Liver (tissue), 8 donors: ENCODE measurements at regions not wholly inside any gene's neighbourhood (a gene's known extent, or its start where the extent isn't known, plus 50 kb on each side); places are given as distances from the start of the nearest gene placed in this dataset.

Experiments
- DNase-seq: peaks from one replicate; pipeline ENCODE4 v3.0.0-alpha.2; 2017; ENCODE audit warnings: low spot score
- H3K27ac ChIP-seq, 2 donors: one replicate each; pipeline ENCODE4 v1.7.0; 2013; ENCODE audit warnings: inconsistent platforms in 2 of 2, low read length in 2 of 2, control low read depth in 1 of 2, low read depth in 1 of 2, mild to moderate bottlenecking in 1 of 2
- H3K27me3 ChIP-seq, 4 donors: one replicate each; pipeline versions ENCODE4 v1.6.1 to v1.7.0; 2013; ENCODE audit warnings: low read length in 3 of 4, inconsistent platforms in 1 of 4, mild to moderate bottlenecking in 1 of 4, moderate library complexity in 1 of 4; ENCODE audit not compliant: control insufficient read depth in 4 of 4, insufficient read depth in 4 of 4
- H3K36me3 ChIP-seq, 4 donors: one replicate each; pipeline versions ENCODE4 v1.6.1 to v1.7.0; 2013; ENCODE audit warnings: low read length in 3 of 4, mild to moderate bottlenecking in 3 of 4, low read depth in 1 of 4, moderate library complexity in 1 of 4; ENCODE audit not compliant: control insufficient read depth in 4 of 4, insufficient read depth in 3 of 4
- H3K4me1 ChIP-seq, 4 donors: one replicate each; pipeline versions ENCODE4 v1.6.1 to v1.7.0; 2013; ENCODE audit warnings: low read length in 3 of 4, mild to moderate bottlenecking in 3 of 4, moderate library complexity in 1 of 4; ENCODE audit not compliant: control insufficient read depth in 4 of 4, insufficient read depth in 4 of 4
- H3K4me3 ChIP-seq, 3 donors: one replicate each; pipeline versions ENCODE4 v1.6.1 to v1.7.0; 2013; ENCODE audit warnings: low read length in 3 of 3, control low read depth in 1 of 3, low read depth in 1 of 3, mild to moderate bottlenecking in 1 of 3
- H3K9ac ChIP-seq, 2 donors: one replicate each; pipeline ENCODE4 v1.7.0; 2013; ENCODE audit warnings: low read length in 2 of 2, mild to moderate bottlenecking in 2 of 2, moderate library complexity in 2 of 2, control low read depth in 1 of 2, low read depth in 1 of 2
- H3K9me3 ChIP-seq, 4 donors: one replicate each; pipeline versions ENCODE4 v1.6.1 to v1.7.0; 2013; ENCODE audit warnings: low read length in 3 of 4; ENCODE audit not compliant: control insufficient read depth in 4 of 4
- ATF3 ChIP-seq: IDR thresholded peaks from 2 replicates; pipeline ENCODE4 v1.6.1; 2016; ENCODE audit warnings: antibody characterized with exemption
- CTCF ChIP-seq: fragments of 150-350 bp; IDR thresholded peaks from 2 replicates; pipeline ENCODE4 v1.5.1; 2017; ENCODE audit warnings: improper control_type of control experiment, low read depth, low read length; ENCODE audit not compliant: missing input control
- EGR1 ChIP-seq, 2 donors: IDR thresholded peaks; 2 replicates each; pipeline ENCODE4 v1.6.1; 2016 to 2018; ENCODE audit warnings: antibody characterized with exemption in 2 of 2, low read depth in 2 of 2
- FOXA2 ChIP-seq: IDR thresholded peaks from 2 replicates; pipeline ENCODE4 v1.6.1; 2016; ENCODE audit warnings: antibody characterized with exemption
- HNF4A ChIP-seq, 2 donors: conservative IDR thresholded peaks; 2 replicates each; pipeline ENCODE4 v1.6.1; 2016; ENCODE audit warnings: antibody characterized with exemption in 2 of 2, mild to moderate bottlenecking in 2 of 2
- HNF4G ChIP-seq: IDR thresholded peaks from 2 replicates; pipeline ENCODE4 v1.6.1; 2016; ENCODE audit warnings: antibody characterized with exemption
- JUND ChIP-seq, 2 donors: IDR thresholded peaks; 2 replicates each; pipeline ENCODE4 v1.6.1; 2016; ENCODE audit warnings: antibody characterized with exemption in 2 of 2
- MAX ChIP-seq: IDR thresholded peaks from 2 replicates; pipeline ENCODE4 v1.6.1; 2016; ENCODE audit warnings: antibody characterized with exemption
- NR2F2 ChIP-seq: IDR thresholded peaks from 2 replicates; pipeline ENCODE4 v1.6.1; 2016; ENCODE audit warnings: antibody characterized with exemption
- RAD21 ChIP-seq, 2 donors: IDR thresholded peaks; 2 replicates each; pipeline ENCODE4 v1.6.1; 2016; ENCODE audit warnings: antibody characterized with exemption in 2 of 2, mild to moderate bottlenecking in 2 of 2
- REST ChIP-seq: IDR thresholded peaks from 2 replicates; pipeline ENCODE4 v1.6.1; 2016; ENCODE audit warnings: antibody characterized with exemption, mild to moderate bottlenecking
- RXRA ChIP-seq, 2 donors: IDR thresholded peaks; 2 replicates each; pipeline ENCODE4 v1.6.1; 2017 to 2018; ENCODE audit warnings: antibody characterized with exemption in 2 of 2, mild to moderate bottlenecking in 1 of 2
- SP1 ChIP-seq: IDR thresholded peaks from 2 replicates; pipeline ENCODE4 v1.6.1; 2018; ENCODE audit warnings: antibody characterized with exemption, mild to moderate bottlenecking
- YY1 ChIP-seq: IDR thresholded peaks from 2 replicates; pipeline ENCODE4 v1.6.1; 2016; ENCODE audit warnings: antibody characterized with exemption, mild to moderate bottlenecking
- ZBTB33 ChIP-seq: IDR thresholded peaks from 2 replicates; pipeline ENCODE4 v1.6.1; 2016; ENCODE audit warnings: antibody characterized with exemption
- WGBS: extraction: QIAGEN DNeasy Blood & Tissue Kit; methylation state at CpG from one replicate; pipeline ENCODE4 v1.1.7; 2013; 5-methylcytosine and 5-hydroxymethylcytosine counted together
- donor health status: healthy.
- donor health status: healthy.
- donor health status: healthy.
- donor health status: healthy.
- donor health status: healthy.

- TF ChIP-seq ATF3 (no peak), ZBTB33 (no peak), RXRA (IDR thresholded peaks at IDR 0.05) (no peak), MAX (no peak), RAD21 (IDR thresholded peaks at IDR 0.05) (no peak), HNF4G (no peak), REST (no peak), SP1 (no peak), EGR1 (IDR thresholded peaks at IDR 0.05; ENCODE audit: low read depth in 2 of 2) (no peak), CTCF (no peak), JUND (IDR thresholded peaks at IDR 0.05) (no peak), YY1 (no peak), NR2F2 (no peak)
- Histone ChIP-seq H3K4me1 (no peaks in the 10 kb centered on the region), H3K27ac (no peak overlapping the region), H3K9ac (no peak overlapping the region), H3K27me3 (no peaks in the 10 kb centered on the region), H3K9me3 (no peaks in the 10 kb centered on the region), H3K4me3 (no peak overlapping the region), H3K36me3 (no peaks in the 10 kb centered on the region)
- WGBS: 80% methylated on average over 6 of the region's 6 CpGs
- no peak for DNase-seq
Measured at GRCh38 chr2:75334076-75334475, 134.8 kb upstream of the TACR1 start.

- H3K27me3 ChIP-seq: no peaks in the 10 kb centered on the region
- no peaks in the 10 kb centered on the region for H3K9me3 ChIP-seq
- H3K36me3 ChIP-seq: no peaks in the 10 kb centered on the region
- 83% methylated on average over 2 of the region's 2 CpGs for WGBS
- no peaks in the 10 kb centered on the region for H3K4me1 ChIP-seq
- DNase-seq: no peak
- no peak overlapping the region for H3K4me3 ChIP-seq
- no peak overlapping the region for H3K27ac ChIP-seq
- no peak overlapping the region for H3K9ac ChIP-seq
- TF ChIP-seq YY1 (no peak), MAX (no peak), JUND (IDR thresholded peaks at IDR 0.05) (no peak), HNF4G (no peak), HNF4A (conservative IDR thresholded peaks at IDR 0.05) (no peak), ZBTB33 (no peak), NR2F2 (no peak), FOXA2 (no peak), SP1 (no peak), REST (no peak), CTCF (no peak)
Measured at GRCh38 chr2:75333646-75334045, 134.3 kb upstream of the TACR1 start.
